HUDEP-2 (cell line): ENCODE measurements at regions not wholly inside any gene's neighbourhood (a gene's known extent, or its start where the extent isn't known, plus 50 kb on each side); places are given as distances from the start of the nearest gene placed in this dataset.
"Not testable (repeated sequence)": the region's sequence is repeated elsewhere in the genome, so short reads cannot be mapped to it uniquely, and the experiment has no call there.

ENCODE experiments used
- DNase-seq, 76 experiments: peaks; one replicate each; lab custom pipeline; 2025; ENCODE audit not compliant: unreplicated experiment in 76 of 76; lab: John Stamatoyannopoulos, UW

GRCh38 chr1:157410457-157410856, 141.9 kb downstream of the FCRL5 start:
- no peak for DNase-seq

- DNase-seq: no peak
Observed at GRCh38 chr1:157409927-157410326, 142.4 kb downstream of the FCRL5 start.

GRCh38 chr1:157407917-157408525, 144.3 kb downstream of the FCRL5 start:
- DNase-seq: no peak

GRCh38 chr1:157407367-157407766, 144.9 kb downstream of the FCRL5 start:
- no peak for DNase-seq

- DNase-seq: no peak
Observed at GRCh38 chr1:157405662-157406061, 146.7 kb downstream of the FCRL5 start.

- no peak for DNase-seq
Observed at GRCh38 chr1:157404614-157405013, 147.7 kb downstream of the FCRL5 start.

- DNase-seq: peak in 23 of 76 experiments; percentile 4 to 43 (median 16)
Observed at GRCh38 chr1:157404063-157404501, 148.2 kb downstream of the FCRL5 start.

GRCh38 chr1:157403608-157404007, 148.7 kb downstream of the FCRL5 start:
- DNase-seq: peak in 3 of 76 experiments; percentile 1 to 12 (median 10)

- DNase-seq: no peak
Observed at GRCh38 chr1:157403203-157403602, 149.1 kb downstream of the FCRL5 start.

GRCh38 chr1:157400766-157401165, 151.5 kb downstream of the FCRL5 start:
- no peak for DNase-seq

- DNase-seq: peak in 4 of 76 experiments; percentile 3 to 14 (median 8)
Observed at GRCh38 chr1:157399984-157400382, 152.3 kb downstream of the FCRL5 start.

GRCh38 chr1:157399343-157399983, 152.9 kb downstream of the FCRL5 start:
- no peak for DNase-seq

- no peak for DNase-seq
Observed at GRCh38 chr1:157390651-157391050, 161.7 kb downstream of the FCRL5 start.

GRCh38 chr1:157388057-157388456, 164.3 kb downstream of the FCRL5 start:
- no peak for DNase-seq

- DNase-seq: no peak
Observed at GRCh38 chr1:157384258-157384657, 168.1 kb downstream of the FCRL5 start.

- DNase-seq: no peak
Observed at GRCh38 chr1:157382351-157382750, 170.0 kb downstream of the FCRL5 start.

GRCh38 chr1:157380523-157380922, 171.8 kb downstream of the FCRL5 start:
- DNase-seq: no peak

- DNase-seq: peak in 36 of 76 experiments; percentile 3 to 53 (median 28)
Observed at GRCh38 chr1:157377280-157377713, 175.0 kb downstream of the FCRL5 start.

GRCh38 chr1:157376681-157377080, 175.6 kb downstream of the FCRL5 start:
- DNase-seq: no peak

- DNase-seq: not testable (repeated sequence)
Observed at GRCh38 chr1:157372311-157372710, 180.0 kb downstream of the FCRL5 start.

- peak in 1 of 76 experiments; percentile 3 for DNase-seq
Observed at GRCh38 chr1:157371826-157372225, 180.5 kb downstream of the FCRL5 start.

GRCh38 chr1:157371221-157371620, 181.1 kb downstream of the FCRL5 start:
- DNase-seq: no peak
